ENCODE measurements at regions not wholly inside any gene's neighbourhood (a gene's known extent, or its start where the extent isn't known, plus 50 kb on each side); places are given as distances from the start of the nearest gene placed in this dataset.

- TF ChIP-seq POLR2AphosphoS5 (IDR thresholded peaks at IDR 0.05; ENCODE audit: low read depth) (no peak), EZH2 (IDR thresholded peaks at IDR 0.05; ENCODE audit: low read depth, unreplicated experiment) (no peak), EZH2phosphoT487 (IDR thresholded peaks at IDR 0.05; ENCODE audit: unreplicated experiment) (no peak)
- TF ChIP-seq, protein P1, sequence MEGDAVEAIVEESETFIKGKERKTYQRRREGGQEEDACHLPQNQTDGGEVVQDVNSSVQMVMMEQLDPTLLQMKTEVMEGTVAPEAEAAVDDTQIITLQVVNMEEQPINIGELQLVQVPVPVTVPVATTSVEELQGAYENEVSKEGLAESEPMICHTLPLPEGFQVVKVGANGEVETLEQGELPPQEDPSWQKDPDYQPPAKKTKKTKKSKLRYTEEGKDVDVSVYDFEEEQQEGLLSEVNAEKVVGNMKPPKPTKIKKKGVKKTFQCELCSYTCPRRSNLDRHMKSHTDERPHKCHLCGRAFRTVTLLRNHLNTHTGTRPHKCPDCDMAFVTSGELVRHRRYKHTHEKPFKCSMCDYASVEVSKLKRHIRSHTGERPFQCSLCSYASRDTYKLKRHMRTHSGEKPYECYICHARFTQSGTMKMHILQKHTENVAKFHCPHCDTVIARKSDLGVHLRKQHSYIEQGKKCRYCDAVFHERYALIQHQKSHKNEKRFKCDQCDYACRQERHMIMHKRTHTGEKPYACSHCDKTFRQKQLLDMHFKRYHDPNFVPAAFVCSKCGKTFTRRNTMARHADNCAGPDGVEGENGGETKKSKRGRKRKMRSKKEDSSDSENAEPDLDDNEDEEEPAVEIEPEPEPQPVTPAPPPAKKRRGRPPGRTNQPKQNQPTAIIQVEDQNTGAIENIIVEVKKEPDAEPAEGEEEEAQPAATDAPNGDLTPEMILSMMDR (conservative IDR thresholded peaks at IDR 0.05; ENCODE audit: low read depth in 2 of 2) = no peak
Measured at GRCh38 chr14:71604231-71604630, 328.0 kb upstream of the RGS6 start.

Data from GM23338 (cell line).